Lower leg skin (tissue), 3 donors: ENCODE measurements at regions not wholly inside any gene's neighbourhood (a gene's known extent, or its start where the extent isn't known, plus 50 kb on each side); places are given as distances from the start of the nearest gene placed in this dataset.

Experiments
- CTCF ChIP-seq, 3 donors: fragments of 450-650 bp; IDR thresholded peaks; one replicate each; pipeline ENCODE4 v1.5.1; 2016; ENCODE audit warnings: antibody characterized with exemption in 3 of 3, mild to moderate bottlenecking in 3 of 3, moderate library complexity in 2 of 3
- POLR2A ChIP-seq, 2 donors: fragments of 450-650 bp; IDR thresholded peaks; one replicate each; pipeline ENCODE4 v1.6.1; 2016 to 2017; ENCODE audit warnings: antibody characterized with exemption in 2 of 2, mild to moderate bottlenecking in 1 of 2, moderate library complexity in 1 of 2

GRCh38 chr10:120180160-120180559, 276.9 kb upstream of the PLPP4 start:
- TF ChIP-seq CTCF (IDR thresholded peaks at IDR 0.05) (no peak), POLR2A (IDR thresholded peaks at IDR 0.05) (no peak)
